ENCODE measurements at regions not wholly inside any gene's neighbourhood (a gene's known extent, or its start where the extent isn't known, plus 50 kb on each side); places are given as distances from the start of the nearest gene placed in this dataset.

- no peaks in the 10 kb centered on the region for H3K9me1 ChIP-seq (ENCODE audit: insufficient read depth, low read length)
Observed at GRCh38 chr9:73079326-73079725, 72.3 kb upstream of the ANXA1 start.

More at GRCh38 chr9:73079326-73079725, 72.3 kb upstream of the ANXA1 start:
- no peak overlapping the region for H2BK15ac ChIP-seq (ENCODE audit: low read depth, low read length)
- no peak overlapping the region for H3K27ac ChIP-seq (ENCODE audit: insufficient read depth, low read length)
- H4K5ac ChIP-seq (ENCODE audit: low read depth, low read length) = no peak overlapping the region
- TF ChIP-seq CTCF (conservative IDR thresholded peaks at IDR 0.05; ENCODE audit: low read depth, low read length) (no peak), RAD21 (IDR thresholded peaks at IDR 0.05; ENCODE audit: low read length) (no peak), RCOR1 (IDR thresholded peaks at IDR 0.05; ENCODE audit: insufficient replicate concordance, low read length) (no peak)
- intact Hi-C loops (cut with micrococcal nuclease) (no loop called here), dilution Hi-C loops (cut with HindIII; ENCODE audit: low sequenced_read_pairs, unreplicated experiment) (no loop called here), in situ Hi-C loops (cut with MboI; ENCODE audit: low sequenced_read_pairs) (no loop called here)
- H3K9me3 ChIP-seq (ENCODE audit: control insufficient read depth, insufficient read depth, low read length) = no peaks in the 10 kb centered on the region
- H3K56ac ChIP-seq (ENCODE audit: extremely low read depth, insufficient read depth, low read length) = no peak overlapping the region
- no peak overlapping the region for H4K8ac ChIP-seq (ENCODE audit: low read depth in 2 of 2, low read length in 2 of 2)
- no peak overlapping the region for H4K91ac ChIP-seq (ENCODE audit: insufficient read depth, low read depth, low read length)
- no peak for DNase-seq
- H2BK20ac ChIP-seq (ENCODE audit: low read depth, low read length) = no peak overlapping the region
- no peak overlapping the region for H2AK9ac ChIP-seq (replicated peaks; ENCODE audit: low read depth, low read length, poor library complexity)
- ATAC-seq (ENCODE audit: low read depth) = no peak
- BruUV-seq (replicated peaks) = no TSS peak
- H3K4me2 ChIP-seq (ENCODE audit: low read depth, low read length) = no peak overlapping the region
- no peak overlapping the region for H3K4me3 ChIP-seq (ENCODE audit: insufficient read depth, low read depth, low read length)
- no peak overlapping the region for H3K4ac ChIP-seq (ENCODE audit: low read depth, low read length)
- no peaks in the 10 kb centered on the region for H3K36me3 ChIP-seq (ENCODE audit: control insufficient read depth, insufficient read depth, low read length)
- no peak overlapping the region for H3K23ac ChIP-seq (ENCODE audit: low read depth, low read length)
- no peak overlapping the region for H3K14ac ChIP-seq (replicated peaks; ENCODE audit: low read depth, low read length)
- no peak overlapping the region for H2AK5ac ChIP-seq (ENCODE audit: low read depth, low read length)
- no peak overlapping the region for H3K9ac ChIP-seq (ENCODE audit: low read depth, low read length)
- POLR2A ChIA-PET (ENCODE audit: unreplicated experiment) = no interaction called here
- no peaks in the 10 kb centered on the region for H3K27me3 ChIP-seq (ENCODE audit: control insufficient read depth, insufficient read depth, low read length)
- no peak overlapping the region for H2AFZ ChIP-seq (replicated peaks; ENCODE audit: low read length, poor library complexity)
- no peaks in the 10 kb centered on the region for H3K79me1 ChIP-seq (ENCODE audit: low read depth in 1 of 2, low read length in 2 of 2)
- H3K4me1 ChIP-seq (ENCODE audit: control insufficient read depth, insufficient read depth, low read length) = no peaks in the 10 kb centered on the region
- H4K20me1 ChIP-seq (ENCODE audit: insufficient read depth, low read length) = no peaks in the 10 kb centered on the region
- CTCF ChIA-PET = no interaction called here
- no peak overlapping the region for H3K18ac ChIP-seq (ENCODE audit: low read depth, low read length)
- no CpG with 5 or more reads among the region's 1 CpG for WGBS, 2 experiments (ENCODE audit: extremely low coverage in 2 of 2, insufficient read length in 1 of 2)
- H2BK5ac ChIP-seq (ENCODE audit: low read depth, low read length, poor library complexity, severe bottlenecking) = no peak overlapping the region
- no peak overlapping the region for H2BK120ac ChIP-seq (ENCODE audit: low read depth, low read length)

Measured in IMR-90 (cell line).